ENCODE measurements at regions not wholly inside any gene's neighbourhood (a gene's known extent, or its start where the extent isn't known, plus 50 kb on each side); places are given as distances from the start of the nearest gene placed in this dataset.

- TF ChIP-seq POLR2A (IDR thresholded peaks at IDR 0.05) = no peak
- no peak for TF ChIP-seq CTCF (IDR thresholded peaks at IDR 0.05)
- H3K4me3 ChIP-seq = no peak overlapping the region
- H3K27me3 ChIP-seq = no peaks in the 10 kb centered on the region
- no peaks in the 10 kb centered on the region for H3K36me3 ChIP-seq (replicated peaks in 1 of 2)
- WGBS, 4 donors = 71 to 87% (median 74%) methylated on average over 2 of the region's 2 CpGs
- H3K27ac ChIP-seq = no peak overlapping the region
- no peaks in the 10 kb centered on the region for H3K9me3 ChIP-seq (replicated peaks in 1 of 3)
- intact Hi-C loops (cut with DNase I) = no loop called here
- no peaks in the 10 kb centered on the region for H3K4me1 ChIP-seq (replicated peaks in 1 of 2)
- no peak for DNase-seq
These were observed 56.4 kb upstream of the SLC24A5 start for GRCh38 chr15:48064421-48064820.

DNA sequence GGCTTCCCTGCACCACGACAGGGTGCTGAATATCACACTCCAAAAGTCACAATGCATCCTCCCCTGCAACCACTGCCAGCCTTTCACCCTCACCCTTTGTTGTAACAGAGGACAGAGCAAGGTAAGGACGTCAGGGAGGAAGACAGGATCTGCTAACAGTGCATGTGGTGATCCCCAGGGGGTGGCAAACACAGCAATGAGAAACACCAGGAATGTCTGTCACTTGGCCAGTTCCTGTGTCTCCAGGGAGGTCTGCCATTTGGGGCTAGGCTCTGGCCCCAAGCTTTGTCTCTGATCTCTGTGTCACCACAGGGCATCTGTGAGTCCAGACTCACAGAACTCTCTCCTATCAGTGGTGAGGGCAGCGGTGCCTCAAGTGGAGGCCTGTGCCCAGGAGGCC lies 54.3 kb upstream of the SLC24A5 start:
- no peak for DNase-seq
- WGBS, 4 donors = 53 to 76% (median 68%) methylated on average over 2 to 3 of the region's 3 CpGs
- H3K27ac ChIP-seq = no peak overlapping the region
- intact Hi-C loops (cut with DNase I) = no loop called here
- no peak overlapping the region for H3K4me3 ChIP-seq
- no peaks in the 10 kb centered on the region for H3K9me3 ChIP-seq (replicated peaks in 1 of 3)
- no peaks in the 10 kb centered on the region for H3K4me1 ChIP-seq (replicated peaks in 1 of 2)
- TF ChIP-seq CTCF (IDR thresholded peaks at IDR 0.05) (no peak), POLR2A (IDR thresholded peaks at IDR 0.05) (no peak)
- no peaks in the 10 kb centered on the region for H3K27me3 ChIP-seq
- no peaks in the 10 kb centered on the region for H3K36me3 ChIP-seq (replicated peaks in 1 of 2)
